GM12874 (cell line): ENCODE measurements at regions not wholly inside any gene's neighbourhood (a gene's known extent, or its start where the extent isn't known, plus 50 kb on each side); places are given as distances from the start of the nearest gene placed in this dataset.

Experiments
- CTCF ChIP-seq: IDR thresholded peaks from 2 replicates; pipeline ENCODE4 v1.5.1; 2011; ENCODE audit warnings: low read depth, mild to moderate bottlenecking, control low read depth, low read length, moderate library complexity; ENCODE audit not compliant: insufficient read depth

- TF ChIP-seq CTCF, result no peak
These were observed 359.4 kb downstream of the MZT1 start for GRCh38 chr13:72368031-72368430.

- no peak for TF ChIP-seq CTCF
These were observed 380.7 kb downstream of the MZT1 start for GRCh38 chr13:72346716-72347115.

GRCh38 chr13:72342364-72342763, 385.1 kb downstream of the MZT1 start:
- no peak for TF ChIP-seq CTCF

- TF ChIP-seq CTCF, result no peak
These were observed 385.5 kb downstream of the MZT1 start for GRCh38 chr13:72341904-72342303.

- TF ChIP-seq CTCF, result no peak
These were observed 409.9 kb downstream of the MZT1 start for GRCh38 chr13:72317346-72318109.

- no peak for TF ChIP-seq CTCF
These were observed 410.7 kb downstream of the MZT1 start for GRCh38 chr13:72316716-72317115.

GRCh38 chr13:72315312-72315711, 412.1 kb downstream of the MZT1 start:
- TF ChIP-seq CTCF, result no peak
